ENCODE measurements at regions not wholly inside any gene's neighbourhood (a gene's known extent, or its start where the extent isn't known, plus 50 kb on each side); places are given as distances from the start of the nearest gene placed in this dataset.

GRCh38 chr11:15575409-15575808 is 460.7 kb downstream of the INSC start:
- no peak for FAIRE-seq

GRCh38 chr11:15576769-15577168 is 462.0 kb downstream of the INSC start:
- DNase-seq (ENCODE audit: low spot score in 2 of 2) (no peak), FAIRE-seq (no peak)

More at GRCh38 chr11:15575409-15575808, 460.7 kb downstream of the INSC start:
- no peak for DNase-seq (ENCODE audit: low spot score in 2 of 2)

GRCh38 chr11:15577519-15577918 is 462.8 kb downstream of the INSC start:
- FAIRE-seq: no peak

GRCh38 chr11:15579287-15580001 is 464.7 kb downstream of the INSC start:
- DNase-seq (ENCODE audit: low spot score in 2 of 2): no peak
- no peak for FAIRE-seq

More at GRCh38 chr11:15577519-15577918, 462.8 kb downstream of the INSC start:
- no peak for DNase-seq (ENCODE audit: low spot score in 2 of 2)

- no peak for FAIRE-seq
- DNase-seq (ENCODE audit: low spot score in 2 of 2): no peak
Observed at GRCh38 chr11:15580056-15580774, 465.5 kb downstream of the INSC start.

GRCh38 chr11:15580775-15581095 is 466.0 kb downstream of the INSC start:
- FAIRE-seq: no peak
- DNase-seq (ENCODE audit: low spot score in 2 of 2): no peak

- FAIRE-seq (no peak), DNase-seq (ENCODE audit: low spot score in 2 of 2) (no peak)
Observed at GRCh38 chr11:15584158-15584557, 469.4 kb downstream of the INSC start.

GRCh38 chr11:15585602-15586331 is 471.0 kb downstream of the INSC start:
- FAIRE-seq (no peak), DNase-seq (ENCODE audit: low spot score in 2 of 2) (no peak)

- no peak for DNase-seq (ENCODE audit: low spot score in 2 of 2)
- FAIRE-seq: no peak
Observed at GRCh38 chr11:15586741-15587473, 472.2 kb downstream of the INSC start.

- FAIRE-seq: no peak
- no peak for DNase-seq (ENCODE audit: low spot score in 2 of 2)
Observed at GRCh38 chr11:15589070-15589626, 474.4 kb downstream of the INSC start.

- no peak for FAIRE-seq
- DNase-seq (ENCODE audit: low spot score in 2 of 2): no peak
Observed at GRCh38 chr11:15590132-15590531, 475.4 kb downstream of the INSC start.

GRCh38 chr11:15591112-15591537 is 476.4 kb downstream of the INSC start:
- DNase-seq (ENCODE audit: low spot score in 2 of 2): no peak
- FAIRE-seq: no peak

- DNase-seq (ENCODE audit: low spot score in 2 of 2) (no peak), FAIRE-seq (no peak)
Observed at GRCh38 chr11:15594607-15595006, 479.9 kb downstream of the INSC start.

GRCh38 chr11:15599376-15599775 is 484.7 kb downstream of the INSC start:
- no peak for FAIRE-seq

GRCh38 chr11:15602047-15602446 is 487.3 kb downstream of the INSC start:
- no peak for DNase-seq (ENCODE audit: low spot score in 2 of 2)
- FAIRE-seq: no peak

More at GRCh38 chr11:15599376-15599775, 484.7 kb downstream of the INSC start:
- no peak for DNase-seq (ENCODE audit: low spot score in 2 of 2)

GRCh38 chr11:15602785-15603567 is 488.3 kb downstream of the INSC start:
- DNase-seq (ENCODE audit: low spot score in 2 of 2) (no peak), FAIRE-seq (no peak)

- DNase-seq (ENCODE audit: low spot score in 2 of 2): no peak
- FAIRE-seq: no peak
Observed at GRCh38 chr11:15605094-15605493, 490.4 kb downstream of the INSC start.

GRCh38 chr11:15607361-15608036 is 492.8 kb downstream of the INSC start:
- FAIRE-seq: no peak
- no peak for DNase-seq (ENCODE audit: low spot score in 2 of 2)

GRCh38 chr11:15609445-15609844 is 494.7 kb downstream of the INSC start:
- DNase-seq (ENCODE audit: low spot score in 2 of 2) (no peak), FAIRE-seq (no peak)
